A673 (cell line): ENCODE measurements at regions not wholly inside any gene's neighbourhood (a gene's known extent, or its start where the extent isn't known, plus 50 kb on each side); places are given as distances from the start of the nearest gene placed in this dataset.

ENCODE experiments used
- BruUV-seq: library from RNA; stranded (reverse); fragments of 400-500 nt; replicated peaks from 2 replicates; lab custom pipeline; 2021; lab: Mats Ljungman, UMichigan
- CTCF ChIA-PET: fragments of 300-600 bp; sonication (Branson Sonifier 250); formaldehyde crosslinking; loops from one replicate; lab custom pipeline; 2022; ENCODE audit warnings: antibody characterized with exemption; lab: Charles Lee
- POLR2A ChIA-PET: fragments of 300-600 bp; sonication (Branson Sonifier 250); formaldehyde crosslinking; loops from one replicate; lab custom pipeline; 2022; ENCODE audit warnings: antibody characterized with exemption; ENCODE audit not compliant: low non-redundant PET; lab: Charles Lee
- DNase-seq: peaks from one replicate; pipeline ENCODE4 v3.0.0-alpha.2; 2015; ENCODE audit warnings: low spot score
- H3K27ac ChIP-seq: fragments of 200-600 bp; sonication (generic); 2 replicates; pipeline ENCODE4 v1.5.1; 2016; ENCODE audit warnings: mixed run types, low read depth, mild to moderate bottlenecking, mixed read lengths, antibody characterized with exemption, low read length; ENCODE audit not compliant: poor library complexity, severe bottlenecking
- H3K27me3 ChIP-seq: fragments of 200-600 bp; sonication (generic); replicated peaks from 2 replicates; pipeline ENCODE4 v1.6.1; 2017; ENCODE audit warnings: mixed run types, low read depth, mild to moderate bottlenecking, mixed read lengths, antibody characterized with exemption, low read length; ENCODE audit not compliant: insufficient read depth, poor library complexity
- H3K36me3 ChIP-seq: fragments of 200-600 bp; sonication (generic); 2 replicates; pipeline ENCODE4 v1.6.1; 2016; ENCODE audit warnings: mixed run types, mild to moderate bottlenecking, mixed read lengths, antibody characterized with exemption, low read length; ENCODE audit not compliant: insufficient read depth, poor library complexity, severe bottlenecking
- H3K4me1 ChIP-seq: fragments of 200-600 bp; sonication (generic); 2 replicates; pipeline ENCODE4 v1.6.1; 2017; ENCODE audit warnings: mixed run types, mild to moderate bottlenecking, mixed read lengths, antibody characterized with exemption, low read length; ENCODE audit not compliant: insufficient read depth, poor library complexity, severe bottlenecking
- H3K4me3 ChIP-seq: fragments of 200-600 bp; sonication (generic); 2 replicates; pipeline ENCODE4 v1.5.1; 2016; ENCODE audit warnings: low read depth, mixed run types, mild to moderate bottlenecking, mixed read lengths, low read length; ENCODE audit not compliant: poor library complexity, severe bottlenecking
- H3K9me3 ChIP-seq: fragments of 200-600 bp; sonication (generic); 2 replicates; pipeline ENCODE4 v1.6.1; 2016; ENCODE audit warnings: mixed run types, low read depth, mild to moderate bottlenecking, mixed read lengths, antibody characterized with exemption, low read length; ENCODE audit not compliant: poor library complexity, severe bottlenecking
- CTCF ChIP-seq: fragments of 300-800, 200-600 bp; sonication (generic); conservative IDR thresholded peaks from 2 replicates; pipeline ENCODE4 v1.5.1; 2017; ENCODE audit warnings: low read depth, mild to moderate bottlenecking, antibody characterized with exemption, low read length, moderate library complexity, mixed read lengths
- EZH2 ChIP-seq: fragments of 200-600 bp; sonication (generic); IDR thresholded peaks from 2 replicates; pipeline ENCODE4 v1.6.1; 2017; ENCODE audit warnings: borderline replicate concordance, low read depth, mild to moderate bottlenecking, mixed read lengths, antibody characterized with exemption, low read length; ENCODE audit not compliant: poor library complexity, severe bottlenecking
- intact Hi-C: fragments of 100-400 bp; cut with micrococcal nuclease; formaldehyde crosslinking; loops from one replicate; pipeline ENCODE4 v1.10.0; 2022; ENCODE audit not compliant: unreplicated experiment

- no peak for DNase-seq
- H3K9me3 ChIP-seq: no peaks in the 10 kb centered on the region
- H3K4me3 ChIP-seq: no peak overlapping the region
- ChIA-PET CTCF (no interaction called here), POLR2A (no interaction called here)
- H3K36me3 ChIP-seq: no peaks in the 10 kb centered on the region
- no peaks in the 10 kb centered on the region for H3K27me3 ChIP-seq
- no peak overlapping the region for H3K27ac ChIP-seq
- BruUV-seq: no TSS peak
- intact Hi-C loops: no loop called here
- TF ChIP-seq CTCF (no peak), EZH2 (no peak)
- no peaks in the 10 kb centered on the region for H3K4me1 ChIP-seq
These were observed 259.9 kb downstream of the ADGRG6 start for GRCh38 chr6:142561511-142562265.

GRCh38 chr6:142562865-142563264 is 261.1 kb downstream of the ADGRG6 start:
- Histone ChIP-seq H3K36me3 (no peaks in the 10 kb centered on the region), H3K27ac (no peak overlapping the region), H3K4me3 (no peak overlapping the region), H3K4me1 (no peaks in the 10 kb centered on the region), H3K27me3 (no peaks in the 10 kb centered on the region), H3K9me3 (no peaks in the 10 kb centered on the region)
- no peak for DNase-seq
- intact Hi-C loops: no loop called here
- ChIA-PET CTCF (interaction anchor here (0.7 kb wide), 1 partner anchor 88 kb away, joined by 10 read pairs; no protein-coding TSS in a partner anchor), POLR2A (no interaction called here)
- TF ChIP-seq EZH2: no peak
- no peak for TF ChIP-seq CTCF
- BruUV-seq: no TSS peak

- H3K4me3 ChIP-seq: no peak overlapping the region
- ChIA-PET POLR2A (no interaction called here), CTCF (interaction anchor here (0.6 to 1.4 kb wide), 2 partner anchors 92 to 174 kb away, joined by 5 to 7 read pairs; no protein-coding TSS in a partner anchor)
- peak; percentile 77 for DNase-seq
- no peak overlapping the region for H3K27ac ChIP-seq
- BruUV-seq: no TSS peak
- intact Hi-C loops: loop anchor here (2.0 kb wide), 2 partner anchors 460 to 860 kb away; no protein-coding TSS in a partner anchor
- peaks cover 3% of the 10 kb centered on the region for H3K27me3 ChIP-seq
- no peaks in the 10 kb centered on the region for H3K4me1 ChIP-seq
- no peak for TF ChIP-seq EZH2
- peak; percentile 90 for TF ChIP-seq CTCF
- H3K36me3 ChIP-seq: no peaks in the 10 kb centered on the region
- H3K9me3 ChIP-seq: no peaks in the 10 kb centered on the region
These were observed 265.0 kb downstream of the ADGRG6 start for GRCh38 chr6:142566628-142567396.
